GM21390 (cell line): ENCODE measurements at regions not wholly inside any gene's neighbourhood (a gene's known extent, or its start where the extent isn't known, plus 50 kb on each side); places are given as distances from the start of the nearest gene placed in this dataset.
"Not testable (repeated sequence)": the region's sequence is repeated elsewhere in the genome, so short reads cannot be mapped to it uniquely, and the experiment has no call there.

Source experiments
- ATAC-seq: cut with Tn5 transposase; IDR thresholded peaks from one replicate; pipeline ENCODE4 v1.9.1; 2021; ENCODE audit not compliant: unreplicated experiment

DNA sequence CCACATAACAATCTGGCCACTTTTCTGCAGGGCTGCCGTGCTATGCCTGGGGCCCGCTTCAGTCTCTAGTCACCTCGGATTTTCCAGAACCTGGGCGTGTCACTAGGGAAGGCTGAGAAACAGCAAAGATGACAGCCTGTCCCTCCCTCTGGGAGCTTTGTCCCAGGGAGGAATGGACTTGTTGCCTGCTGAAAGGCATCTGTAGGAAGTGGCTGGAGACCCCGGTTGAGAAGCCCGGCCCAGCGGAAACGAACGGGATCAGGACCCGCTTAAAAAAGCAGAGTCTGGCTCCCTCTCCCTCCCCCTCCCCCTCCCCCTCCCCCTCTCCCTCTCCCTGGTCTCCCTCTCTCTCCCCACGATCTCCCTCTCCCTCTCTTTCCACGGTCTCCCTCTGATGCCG is 149.5 kb upstream of the ZNF516 start:
- no peak for ATAC-seq

DNA sequence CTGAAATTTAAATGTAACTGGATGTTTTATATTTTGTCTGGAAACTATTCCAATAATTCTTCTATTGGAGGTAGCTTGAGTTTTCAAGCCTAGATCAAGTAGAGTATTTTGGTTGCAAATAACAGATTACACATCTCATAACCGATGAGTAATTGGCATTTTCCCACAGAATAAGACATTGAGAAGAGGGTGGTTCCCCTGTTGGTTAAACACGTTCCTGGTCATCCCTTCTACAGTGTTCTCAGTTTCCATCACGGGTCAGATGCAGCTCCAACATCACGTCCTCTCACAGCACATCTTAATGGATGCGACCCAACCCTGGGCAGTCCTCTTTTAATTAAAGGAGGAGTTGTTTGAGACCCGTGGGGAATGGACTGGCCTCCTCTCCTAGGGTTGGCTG is 149.0 kb upstream of the ZNF516 start:
- ATAC-seq: no peak

DNA sequence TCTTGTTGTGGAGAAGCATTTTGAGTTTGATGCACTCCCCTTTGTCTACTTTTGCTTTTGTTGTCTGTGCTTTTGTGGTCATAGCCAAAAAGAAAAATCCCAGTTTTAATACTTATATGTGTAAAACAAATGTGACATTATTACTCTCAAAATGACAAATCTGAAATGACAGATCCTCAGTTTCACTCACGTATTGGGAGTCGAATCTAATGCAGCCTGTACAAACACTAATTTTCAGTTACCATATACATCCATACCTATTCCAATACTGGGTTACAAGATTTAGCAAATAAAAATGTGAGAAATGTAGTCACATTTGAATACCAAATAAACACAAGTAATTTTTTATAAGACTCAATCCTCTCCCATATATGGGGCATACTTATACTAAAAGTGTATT is 148.2 kb upstream of the ZNF516 start:
- no peak for ATAC-seq

GRCh38 chr18:76640438-76640837 is 145.4 kb upstream of the ZNF516 start:
- no peak for ATAC-seq

DNA sequence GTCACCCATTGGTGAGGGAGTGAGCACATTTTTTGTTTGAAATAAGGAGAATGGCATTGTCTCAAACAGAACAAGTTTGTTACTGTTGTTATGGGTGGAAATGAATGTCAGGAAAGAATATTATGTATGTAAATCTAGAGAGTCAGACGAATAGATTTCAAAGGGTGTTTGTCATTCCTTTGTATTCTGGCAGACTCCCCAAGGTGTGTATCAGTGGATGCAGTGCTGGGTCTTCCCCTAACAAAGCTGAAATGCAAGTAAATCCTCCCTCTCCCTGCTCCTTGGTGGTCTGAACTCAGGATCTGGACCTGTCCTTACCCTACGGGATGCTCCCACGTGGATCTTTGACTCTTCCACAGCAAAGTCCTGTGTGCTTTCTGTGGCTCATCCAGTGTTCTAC is 139.5 kb upstream of the ZNF516 start:
- no peak for ATAC-seq

DNA sequence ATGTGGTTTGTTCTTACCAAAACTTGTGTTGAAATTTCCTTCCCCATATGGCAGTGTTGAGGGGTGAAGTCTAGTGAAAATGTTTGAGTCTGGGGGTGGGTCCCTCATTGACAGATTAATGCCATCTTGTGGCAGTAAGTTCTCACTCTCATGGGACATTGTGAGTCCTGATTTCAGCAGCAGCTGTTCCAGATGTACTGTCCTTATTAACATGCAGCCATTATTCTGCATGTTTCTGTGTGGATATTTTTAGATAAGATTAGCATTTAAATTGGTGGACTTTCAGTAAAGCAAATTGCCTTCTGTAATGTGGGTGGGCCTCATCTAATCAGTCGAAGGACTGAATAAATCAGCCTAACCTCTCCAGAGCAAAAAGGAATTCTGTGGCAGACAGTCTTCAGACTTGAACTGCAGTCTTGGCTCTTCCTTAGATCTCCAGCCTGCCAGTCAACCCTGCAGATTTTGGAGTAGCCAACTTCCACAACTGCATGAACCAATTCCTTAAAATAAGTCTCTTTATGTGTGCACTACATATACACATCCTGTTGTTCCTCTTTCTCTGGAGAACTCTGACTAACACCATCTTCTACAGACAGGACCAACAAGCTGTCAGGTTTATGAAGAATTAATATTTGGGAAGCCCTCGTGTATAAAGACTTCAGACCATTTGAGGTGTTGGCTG is 138.7 kb upstream of the ZNF516 start:
- no peak for ATAC-seq

GRCh38 chr18:76627444-76627843 is 132.4 kb upstream of the ZNF516 start:
- ATAC-seq: no peak

GRCh38 chr18:76626991-76627390 is 131.9 kb upstream of the ZNF516 start:
- no peak for ATAC-seq

DNA sequence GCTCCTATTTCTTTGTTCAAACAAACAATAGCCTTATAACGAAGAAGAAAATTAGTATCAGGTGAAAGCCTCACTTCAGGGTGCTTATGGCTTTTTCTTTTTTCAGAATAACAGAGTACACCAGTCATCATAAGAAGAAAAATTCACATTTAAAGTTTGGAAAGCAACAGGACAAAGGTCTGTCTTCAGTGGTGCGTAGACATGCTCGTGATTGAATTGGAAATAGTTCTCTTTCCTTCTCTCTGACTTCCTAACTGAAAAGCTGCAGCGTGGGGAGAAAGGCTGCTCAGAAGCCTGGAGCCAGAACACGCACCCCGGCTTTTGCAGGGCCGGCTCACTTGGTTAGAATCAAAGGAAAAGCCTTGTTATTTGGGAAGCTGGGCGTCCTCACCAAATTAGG is 127.6 kb upstream of the ZNF516 start:
- ATAC-seq: no peak

DNA sequence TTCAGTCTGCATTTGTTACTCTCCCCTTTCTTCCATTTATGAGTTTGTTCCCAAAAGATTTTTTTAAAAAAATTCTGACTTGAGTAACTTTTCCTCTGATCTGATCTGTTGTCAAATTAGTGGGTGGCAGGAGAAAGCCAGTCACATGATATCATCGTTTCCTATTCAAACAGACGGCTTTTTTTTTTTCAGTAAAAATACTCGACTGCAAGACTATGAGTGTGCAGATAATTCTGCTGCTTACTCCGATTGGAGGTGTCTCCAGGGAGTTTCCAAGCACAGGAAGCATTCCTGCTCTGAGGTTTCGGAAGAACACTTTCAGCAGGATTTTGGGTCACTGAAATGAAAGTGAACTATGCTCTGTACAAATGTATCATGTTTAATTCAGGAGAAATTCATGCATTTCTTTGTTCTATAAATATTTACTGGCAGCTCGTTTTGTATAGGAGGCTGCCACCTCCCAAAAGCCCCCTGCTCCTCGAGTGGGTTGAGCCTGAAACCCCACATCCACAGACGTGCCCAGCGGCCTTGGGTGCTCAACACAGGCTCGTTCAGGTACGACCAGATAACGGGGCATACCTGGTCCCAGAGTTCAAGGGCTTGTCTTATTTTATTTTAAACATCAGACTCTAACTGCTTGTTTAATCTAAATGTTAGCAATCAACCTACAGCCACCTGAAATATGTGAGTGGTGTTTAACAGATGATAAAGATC is 126.9 kb upstream of the ZNF516 start:
- no peak for ATAC-seq

- no peak for ATAC-seq
Measured at GRCh38 chr18:76621226-76621625, 126.2 kb upstream of the ZNF516 start.

GRCh38 chr18:76620321-76621170 is 125.5 kb upstream of the ZNF516 start:
- ATAC-seq: peak; percentile 89

DNA sequence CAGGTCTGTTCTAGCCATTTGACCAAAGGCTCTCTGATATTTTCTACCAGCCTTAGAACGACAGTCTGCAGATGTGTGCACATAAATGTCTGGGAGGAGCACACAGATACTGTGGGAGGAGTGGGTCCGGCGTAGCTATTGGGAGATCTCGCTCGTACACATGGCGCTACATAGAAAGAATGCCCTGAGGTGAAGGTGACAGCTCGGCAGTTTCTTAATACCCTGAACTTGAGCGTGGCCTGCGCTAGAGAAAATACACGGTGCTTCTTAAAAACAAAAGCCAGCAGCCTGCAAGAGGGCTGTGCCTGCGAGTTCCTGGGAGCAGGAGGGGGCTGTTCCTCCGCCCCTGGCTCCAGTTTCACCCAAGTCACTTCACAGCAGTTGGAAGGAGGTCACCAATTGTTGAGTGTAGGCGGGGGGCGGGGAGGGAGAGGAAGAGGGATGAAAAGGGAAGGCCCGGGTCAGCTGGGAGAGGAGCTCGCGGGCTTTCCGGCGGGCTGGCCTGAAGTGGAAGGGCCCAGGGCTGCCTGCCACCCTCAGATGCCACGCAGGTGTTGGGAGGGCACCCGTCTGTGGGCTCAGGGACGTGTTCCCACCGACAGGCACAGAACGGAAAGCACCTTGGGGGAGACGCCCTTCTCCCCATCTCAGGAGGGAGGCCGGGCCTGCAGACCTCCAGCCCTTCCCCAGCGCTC is 124.7 kb upstream of the ZNF516 start:
- peak; percentile 17 for ATAC-seq

- no peak for ATAC-seq
Measured at GRCh38 chr18:76619261-76619620, 124.2 kb upstream of the ZNF516 start.

DNA sequence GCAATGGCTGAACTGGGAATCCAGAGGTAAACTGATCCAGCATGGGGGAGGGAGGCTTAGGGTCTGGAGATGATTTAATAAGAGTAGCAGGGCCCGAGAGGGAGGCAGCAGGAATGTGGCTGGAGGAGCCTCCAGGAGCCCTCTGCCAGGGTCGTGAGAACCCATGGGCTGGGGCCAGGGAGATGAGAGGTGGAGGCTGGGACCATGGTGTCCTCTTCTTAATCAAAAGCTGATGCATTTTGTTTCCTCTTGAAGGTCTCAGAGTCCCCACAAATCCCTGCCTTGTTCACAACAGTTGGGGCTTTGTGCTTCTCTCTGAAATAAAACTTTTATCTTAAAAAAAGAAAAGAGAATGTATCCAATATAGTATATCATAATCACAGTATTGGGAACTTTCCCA is 123.7 kb upstream of the ZNF516 start:
- ATAC-seq: no peak

DNA sequence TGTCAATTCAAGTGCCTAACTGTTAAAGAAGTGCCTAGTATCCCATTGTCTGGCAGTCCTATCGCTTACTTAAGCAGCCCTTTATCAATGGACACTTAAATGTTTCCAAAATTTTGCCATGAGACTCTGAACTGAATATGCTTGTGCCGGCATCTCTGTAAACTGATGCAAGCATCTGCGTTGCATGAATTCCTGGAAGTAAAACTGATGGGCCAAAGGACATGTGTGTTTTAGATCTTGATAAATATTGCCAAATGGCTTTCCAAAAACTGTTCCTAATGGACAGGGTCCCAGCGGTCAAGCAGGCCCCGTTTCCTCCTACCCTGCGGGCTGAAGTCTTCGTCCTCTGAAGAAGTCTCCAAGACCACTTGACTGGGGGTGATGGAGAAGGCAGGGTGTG is 121.3 kb upstream of the ZNF516 start:
- no peak for ATAC-seq

DNA sequence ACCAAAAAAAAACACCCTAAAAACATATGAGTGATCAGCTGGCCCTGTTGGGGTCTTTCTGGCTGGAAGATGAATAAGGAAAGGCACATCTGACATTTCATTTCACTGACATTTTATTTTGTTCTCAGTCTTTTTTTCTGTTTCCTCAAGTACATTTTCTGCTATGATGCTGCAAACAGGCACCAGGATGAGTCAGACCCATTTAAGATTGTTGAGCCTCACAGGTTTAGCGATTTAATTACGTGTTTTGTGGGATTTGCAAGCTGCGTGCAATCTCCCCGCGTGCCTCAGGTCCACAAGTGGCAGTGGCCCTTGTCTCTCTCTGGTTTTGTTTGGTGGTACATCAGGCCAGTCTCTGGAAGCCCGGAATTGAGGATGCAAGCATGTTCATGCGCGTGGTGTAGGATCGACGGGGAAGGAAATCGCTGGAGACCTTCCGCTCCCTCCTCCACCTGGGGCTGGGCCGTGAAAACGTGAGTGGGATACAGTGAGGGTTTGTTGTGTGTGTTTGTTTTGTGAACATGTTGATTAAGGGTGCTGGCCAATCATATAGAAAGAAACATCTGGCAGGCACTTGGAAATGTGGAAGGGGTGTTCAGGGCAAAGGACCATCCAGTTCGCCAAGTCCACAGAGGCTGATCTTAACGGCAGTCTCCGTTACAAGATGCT is 120.2 kb upstream of the ZNF516 start:
- ATAC-seq: no peak

DNA sequence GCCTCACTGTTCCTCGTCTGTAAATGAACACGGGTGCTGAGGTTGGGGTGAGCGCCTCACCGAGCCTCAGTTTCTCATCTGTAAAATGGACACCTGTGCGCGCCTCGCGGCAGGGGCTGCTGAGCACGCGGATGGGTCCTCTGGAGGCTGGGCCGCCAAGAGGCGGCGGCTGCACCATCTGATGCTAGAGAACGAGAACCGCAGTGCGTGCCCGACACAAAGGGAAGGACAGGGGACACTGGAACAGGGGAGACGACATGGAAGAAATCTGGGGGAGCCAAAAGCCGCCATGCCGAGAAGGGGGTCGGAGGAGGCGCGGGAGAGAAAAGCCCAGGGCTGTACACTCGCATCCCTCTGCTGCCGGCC is 118.7 kb upstream of the ZNF516 start:
- no peak for ATAC-seq

GRCh38 chr18:76613053-76613754 is 118.2 kb upstream of the ZNF516 start:
- ATAC-seq: no peak

- not testable (repeated sequence) for ATAC-seq
Measured at GRCh38 chr18:76611750-76612045, 116.7 kb upstream of the ZNF516 start.
